Caco-2 (cell line): ENCODE measurements at regions not wholly inside any gene's neighbourhood (a gene's known extent, or its start where the extent isn't known, plus 50 kb on each side); places are given as distances from the start of the nearest gene placed in this dataset.

Experiments used
- BruUV-seq: library from RNA; stranded (reverse); fragments of 400-500 nt; replicated peaks from 2 replicates; lab custom pipeline; 2021; lab: Mats Ljungman, UMichigan
- CTCF ChIA-PET: fragments of 300-600 bp; sonication (Branson Sonifier 250); formaldehyde crosslinking; loops from one replicate; lab custom pipeline; 2022; ENCODE audit warnings: antibody characterized with exemption; lab: Charles Lee
- POLR2A ChIA-PET: fragments of 300-600 bp; sonication (Branson Sonifier 250); formaldehyde crosslinking; loops from one replicate; lab custom pipeline; 2022; ENCODE audit warnings: antibody characterized with exemption; lab: Charles Lee
- DNase-seq, 2 experiments: peaks; one replicate each; pipeline versions ENCODE4 v3.0.0 to v3.0.0-alpha.2; 2020 to 2022
- H3K27me3 ChIP-seq: replicated peaks from 2 replicates; pipeline ENCODE4 v1.6.0; 2011; ENCODE audit warnings: low read length; ENCODE audit not compliant: control insufficient read depth, insufficient read depth
- H3K36me3 ChIP-seq: 2 replicates; pipeline ENCODE4 v1.5.1; 2011; ENCODE audit warnings: low read length; ENCODE audit not compliant: control insufficient read depth, insufficient read depth
- H3K4me1 ChIP-seq: fragments of 250-450 bp; sonication (Bioruptor Pico); 2 replicates; pipeline ENCODE4 v1.5.1; 2020; ENCODE audit warnings: mild to moderate bottlenecking
- H3K4me3 ChIP-seq: 2 replicates; pipeline ENCODE4 v1.5.1; 2011; ENCODE audit warnings: low read depth, mild to moderate bottlenecking, control low read depth, low read length
- H3K9me3 ChIP-seq: fragments of 250-450 bp; sonication (Bioruptor Pico); 2 replicates; pipeline ENCODE4 v1.5.1; 2020; ENCODE audit warnings: mild to moderate bottlenecking, moderate library complexity
- H3K27ac Mint-ChIP-seq: one replicate; pipeline ENCODE4 v1.8.0; 2022; ENCODE audit warnings: mixed read lengths; ENCODE audit not compliant: unreplicated experiment
- H3K27me3 Mint-ChIP-seq: one replicate; pipeline ENCODE4 v1.8.0; 2022; ENCODE audit warnings: mixed read lengths; ENCODE audit not compliant: insufficient read depth, unreplicated experiment
- H3K36me3 Mint-ChIP-seq: one replicate; pipeline ENCODE4 v1.8.0; 2022; ENCODE audit warnings: mild to moderate bottlenecking, mixed read lengths; ENCODE audit not compliant: insufficient read depth, unreplicated experiment
- H3K4me1 Mint-ChIP-seq: one replicate; pipeline ENCODE4 v1.8.0; 2022; ENCODE audit warnings: low read depth, mixed read lengths; ENCODE audit not compliant: unreplicated experiment
- H3K4me3 Mint-ChIP-seq: one replicate; pipeline ENCODE4 v1.8.0; 2022; ENCODE audit warnings: mild to moderate bottlenecking, moderate library complexity, mixed read lengths; ENCODE audit not compliant: unreplicated experiment
- H3K9me3 Mint-ChIP-seq: one replicate; pipeline ENCODE4 v1.8.0; 2022; ENCODE audit warnings: mixed read lengths; ENCODE audit not compliant: unreplicated experiment
- CTCF ChIP-seq, 2 experiments: fragments of 200-600 bp in 1 of 2; IDR thresholded peaks; 1 replicate in 1 of 2; 2 replicates in 1 of 2; pipeline versions ENCODE4 v1.5.1 to v1.8.0; 2011 to 2022; ENCODE audit warnings: antibody characterized with exemption in 1 of 2, control low read depth in 1 of 2, inconsistent platforms in 1 of 2, low read depth in 1 of 2, low read length in 1 of 2, mild to moderate bottlenecking in 1 of 2, moderate library complexity in 1 of 2; ENCODE audit not compliant: insufficient read depth in 1 of 2, severe bottlenecking in 1 of 2, unreplicated experiment in 1 of 2
- intact Hi-C: fragments of 100-400 bp; cut with micrococcal nuclease; formaldehyde crosslinking; loops from one replicate; pipeline ENCODE4 v1.10.0; 2022; ENCODE audit not compliant: unreplicated experiment

DNA sequence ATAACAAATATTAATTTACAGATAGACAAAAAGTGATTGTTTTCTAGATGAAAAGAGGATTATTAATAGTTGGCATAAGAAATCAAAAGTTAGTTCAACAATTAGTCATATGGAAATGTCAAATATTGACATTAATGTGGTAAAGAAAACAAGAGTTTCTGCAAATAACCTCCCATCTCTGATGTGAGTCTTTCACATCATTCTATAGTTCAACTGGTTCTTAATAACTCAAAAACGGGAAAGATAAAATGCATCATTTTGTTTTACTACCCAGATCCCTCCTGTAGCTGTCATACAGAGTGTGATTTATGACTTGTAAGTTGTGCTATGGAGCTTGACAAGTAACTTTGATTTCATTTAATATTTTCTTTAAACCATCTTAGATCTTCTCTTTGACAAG, 594.8 kb downstream of the ZWINT start:
- no TSS peak for BruUV-seq
- H3K4me1 Mint-ChIP-seq = no peaks in the 10 kb centered on the region
- Histone ChIP-seq H3K4me1 (no peaks in the 10 kb centered on the region), H3K9me3 (no peaks in the 10 kb centered on the region), H3K27me3 (no peaks in the 10 kb centered on the region), H3K36me3 (no peaks in the 10 kb centered on the region), H3K4me3 (no peak overlapping the region)
- H3K9me3 Mint-ChIP-seq = no peaks in the 10 kb centered on the region
- POLR2A ChIA-PET = no interaction called here
- no peaks in the 10 kb centered on the region for H3K36me3 Mint-ChIP-seq
- CTCF ChIA-PET = no interaction called here
- no peaks in the 10 kb centered on the region for H3K27me3 Mint-ChIP-seq
- H3K4me3 Mint-ChIP-seq = no peak overlapping the region
- no peak for TF ChIP-seq CTCF (IDR thresholded peaks at IDR 0.05; ENCODE audit: insufficient read depth in 1 of 2, low read depth in 1 of 2, low read length in 1 of 2, severe bottlenecking in 1 of 2, unreplicated experiment in 1 of 2)
- intact Hi-C loops = no loop called here
- DNase-seq = no peak
- no peak overlapping the region for H3K27ac Mint-ChIP-seq

GRCh38 chr10:55750458-55750857, 610.6 kb downstream of the ZWINT start:
- H3K4me1 ChIP-seq = no peaks in the 10 kb centered on the region
- Mint-ChIP-seq H3K27ac (no peak overlapping the region), H3K27me3 (no peaks in the 10 kb centered on the region), H3K9me3 (no peaks in the 10 kb centered on the region), H3K4me1 (no peaks in the 10 kb centered on the region), H3K36me3 (no peaks in the 10 kb centered on the region), H3K4me3 (no peak overlapping the region)
- H3K4me3 ChIP-seq = no peak overlapping the region
- intact Hi-C loops = no loop called here
- H3K27me3 ChIP-seq = no peaks in the 10 kb centered on the region
- ChIA-PET CTCF (interaction anchor here (0.6 kb wide), 1 partner anchor 33 kb away, joined by 3 read pairs; no protein-coding TSS in a partner anchor), POLR2A (no interaction called here)
- H3K36me3 ChIP-seq = no peaks in the 10 kb centered on the region
- BruUV-seq = no TSS peak
- TF ChIP-seq CTCF (IDR thresholded peaks at IDR 0.05; ENCODE audit: insufficient read depth in 1 of 2, low read depth in 1 of 2, low read length in 1 of 2, severe bottlenecking in 1 of 2, unreplicated experiment in 1 of 2) = no peak
- DNase-seq = no peak
- H3K9me3 ChIP-seq = no peaks in the 10 kb centered on the region

- Mint-ChIP-seq H3K4me1 (no peaks in the 10 kb centered on the region), H3K27ac (no peak overlapping the region), H3K9me3 (no peaks in the 10 kb centered on the region), H3K4me3 (no peak overlapping the region), H3K27me3 (no peaks in the 10 kb centered on the region), H3K36me3 (no peaks in the 10 kb centered on the region)
- ChIA-PET POLR2A (no interaction called here), CTCF (no interaction called here)
- TF ChIP-seq CTCF (IDR thresholded peaks at IDR 0.05; ENCODE audit: insufficient read depth in 1 of 2, low read depth in 1 of 2, low read length in 1 of 2, severe bottlenecking in 1 of 2, unreplicated experiment in 1 of 2) = no peak
- Histone ChIP-seq H3K4me3 (no peak overlapping the region), H3K4me1 (no peaks in the 10 kb centered on the region), H3K36me3 (no peaks in the 10 kb centered on the region), H3K27me3 (no peaks in the 10 kb centered on the region), H3K9me3 (no peaks in the 10 kb centered on the region)
- intact Hi-C loops = no loop called here
- BruUV-seq = no TSS peak
- no peak for DNase-seq
Measured at GRCh38 chr10:55747244-55747643, 613.8 kb downstream of the ZWINT start.
